ENCODE measurements at regions not wholly inside any gene's neighbourhood (a gene's known extent, or its start where the extent isn't known, plus 50 kb on each side); places are given as distances from the start of the nearest gene placed in this dataset.

GRCh38 chr11:128042290-128042751, 545.0 kb downstream of the ETS1 start:
- Histone ChIP-seq H3K79me2 (ENCODE audit: insufficient read depth) (no peaks in the 10 kb centered on the region), H4K20me1 (ENCODE audit: insufficient read depth) (no peaks in the 10 kb centered on the region), H3K4me1 (ENCODE audit: control insufficient read depth in 1 of 2, insufficient read depth in 2 of 2, low read depth in 1 of 2, low read length in 1 of 2) (peaks cover 23 to 29% of the 10 kb centered on the region in 2 experiments; a peak in 3 of 4 replicates), H3K36me3 (replicated peaks in 1 of 2; ENCODE audit: control insufficient read depth in 1 of 2, insufficient read depth in 2 of 2, low read length in 1 of 2) (no peaks in the 10 kb centered on the region), H2AFZ (ENCODE audit: low read depth) (no peak overlapping the region), H3K9me3 (no peaks in the 10 kb centered on the region), H3F3A (replicated peaks; ENCODE audit: insufficient read depth) (peaks cover 15% of the 10 kb centered on the region), H3K27me3 (ENCODE audit: insufficient read depth) (no peaks in the 10 kb centered on the region), H3K9me2 (no peaks in the 10 kb centered on the region), H3K27ac (ENCODE audit: low read depth in 2 of 2, low read length in 1 of 2) (peak overlapping the region in 1 of 2 experiments; percentile 47; a peak in 2 of 4 replicates), H3K4me3 (ENCODE audit: low read depth in 2 of 2, low read length in 1 of 2) (no peak overlapping the region), H3K9ac (no peak overlapping the region), H3K4me2 (no peak overlapping the region)
- CTCF ChIA-PET, result interaction anchor here (1.1 to 1.5 kb wide), 2 partner anchors 10 to 116 kb away, joined by 5 to 6 read pairs; no protein-coding TSS in a partner anchor
- WGBS (ENCODE audit: low lambda C conversion rate), result 55% methylated on average over 3 of the region's 3 CpGs
- POLR2A ChIA-PET, result no interaction called here
- DNase-seq, result peak; percentile 30
- no peak for TF ChIP-seq SMC3 (IDR thresholded peaks at IDR 0.05; ENCODE audit: low read depth, low read length)
- TF ChIP-seq PBX3 (IDR thresholded peaks at IDR 0.05), result peak; percentile 62
- peak; percentile 33 for TF ChIP-seq CHD2 (IDR thresholded peaks at IDR 0.05; ENCODE audit: low read length, partially characterized antibody)
- no peak for TF ChIP-seq ZBTB33 (IDR thresholded peaks at IDR 0.05; ENCODE audit: borderline replicate concordance, low read depth)
- no peak for TF ChIP-seq MEF2A (IDR thresholded peaks at IDR 0.05; ENCODE audit: borderline replicate concordance, low read depth)
- TF ChIP-seq EP300 (IDR thresholded peaks at IDR 0.05; ENCODE audit: borderline replicate concordance in 1 of 2, low read depth in 1 of 2, low read length in 1 of 2), result peak in 1 of 2 experiments; percentile 68; a peak in 2 of 4 replicates
- TF ChIP-seq TCF12 (IDR thresholded peaks at IDR 0.05), result peak; percentile 49; the same call in 1 of the 2 replicates
- TF ChIP-seq JUND (IDR thresholded peaks at IDR 0.05), result peak; percentile 9; the same call in 1 of the 2 replicates
- TF ChIP-seq GATA2 (CRISPR knock-in tag; IDR thresholded peaks at IDR 0.05), result peak; percentile 81

- Histone ChIP-seq H3K9me2 (no peaks in the 10 kb centered on the region), H3K9me3 (no peaks in the 10 kb centered on the region), H3K27ac (ENCODE audit: low read depth in 2 of 2, low read length in 1 of 2) (peak overlapping the region in 1 of 2 experiments; percentile 74; a peak in 2 of 4 replicates), H3K4me1 (ENCODE audit: control insufficient read depth in 1 of 2, insufficient read depth in 2 of 2, low read depth in 1 of 2, low read length in 1 of 2) (peaks cover 15 to 29% of the 10 kb centered on the region in 2 experiments; a peak in 3 of 4 replicates), H3K4me3 (ENCODE audit: low read depth in 2 of 2, low read length in 1 of 2) (no peak overlapping the region), H3K27me3 (ENCODE audit: insufficient read depth) (no peaks in the 10 kb centered on the region), H3K4me2 (no peak overlapping the region), H3K9ac (no peak overlapping the region), H4K20me1 (ENCODE audit: insufficient read depth) (no peaks in the 10 kb centered on the region), H2AFZ (ENCODE audit: low read depth) (no peak overlapping the region), H3K79me2 (ENCODE audit: insufficient read depth) (no peaks in the 10 kb centered on the region), H3F3A (replicated peaks; ENCODE audit: insufficient read depth) (peaks cover 15% of the 10 kb centered on the region), H3K36me3 (replicated peaks in 1 of 2; ENCODE audit: control insufficient read depth in 1 of 2, insufficient read depth in 2 of 2, low read length in 1 of 2) (no peaks in the 10 kb centered on the region)
- 22% methylated on average over 3 of the region's 3 CpGs for WGBS (ENCODE audit: low lambda C conversion rate)
- CTCF ChIA-PET, result interaction anchor here (0.7 to 2.4 kb wide), 9 partner anchors 9 to 791 kb away, joined by 3 to 8 read pairs (median 3); no protein-coding TSS in a partner anchor
- DNase-seq, result peak; percentile 36
- POLR2A ChIA-PET, result no interaction called here
- TF ChIP-seq FOSL2 (IDR thresholded peaks at IDR 0.05; ENCODE audit: borderline replicate concordance, low read depth) (no peak), FOXJ3 (CRISPR knock-in tag; IDR thresholded peaks at IDR 0.05) (0 out of 2 replicates have a peak, but pooled peaks have one; percentile 27), RAD21 (IDR thresholded peaks at IDR 0.05; ENCODE audit: low read length) (no peak), MXI1 (IDR thresholded peaks at IDR 0.05; ENCODE audit: low read depth, low read length) (no peak; the same call in 1 of the 2 replicates), MEF2A (IDR thresholded peaks at IDR 0.05; ENCODE audit: borderline replicate concordance, low read depth) (no peak), USF2 (IDR thresholded peaks at IDR 0.05; ENCODE audit: borderline replicate concordance, low read depth, low read length) (no peak), ELF1 (IDR thresholded peaks at IDR 0.05) (no peak), NRF1 (IDR thresholded peaks at IDR 0.05; ENCODE audit: low read depth, low read length) (no peak), ZBTB33 (IDR thresholded peaks at IDR 0.05; ENCODE audit: borderline replicate concordance, low read depth) (no peak), PBX3 (IDR thresholded peaks at IDR 0.05) (peak; percentile 52; the same call in 1 of the 2 replicates), CTCF (IDR thresholded peaks at IDR 0.05) (no peak)
Observed at GRCh38 chr11:128040603-128041002, 546.8 kb downstream of the ETS1 start.

Data from SK-N-SH (cell line).